ENCODE measurements at regions not wholly inside any gene's neighbourhood (a gene's known extent, or its start where the extent isn't known, plus 50 kb on each side); places are given as distances from the start of the nearest gene placed in this dataset.

DNA sequence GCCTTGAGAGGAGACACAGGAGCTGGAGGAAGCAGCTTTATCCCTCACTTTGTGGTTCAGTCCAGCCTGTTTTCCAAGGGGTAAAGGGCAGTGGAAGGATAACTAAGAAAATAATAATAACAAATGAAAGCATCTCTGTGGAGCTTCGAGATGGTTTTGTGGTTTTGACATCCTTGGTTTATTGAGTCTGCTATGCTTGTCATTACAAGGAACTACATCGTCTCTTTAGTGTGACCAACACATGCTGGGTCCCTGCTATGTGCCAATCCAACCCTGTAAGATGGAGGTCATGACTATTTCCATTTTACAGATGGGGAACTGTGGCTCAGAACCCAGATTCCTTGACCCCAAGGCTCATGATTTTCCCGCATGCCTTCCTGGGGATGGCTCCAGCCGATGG is 124.8 kb downstream of the MRM1 start:
- Mint-ChIP-seq H3K36me3 (ENCODE audit: unreplicated experiment) (peaks cover 4% of the 10 kb centered on the region), H3K4me3 (ENCODE audit: unreplicated experiment) (no peak overlapping the region), H3K4me1 (ENCODE audit: low read depth, unreplicated experiment) (peaks cover 15% of the 10 kb centered on the region), H3K9me3 (ENCODE audit: unreplicated experiment) (no peaks in the 10 kb centered on the region), H3K27me3 (ENCODE audit: unreplicated experiment) (peaks cover 9% of the 10 kb centered on the region), H3K27ac (ENCODE audit: unreplicated experiment) (no peak overlapping the region)
- DNase-seq = no peak
- TF ChIP-seq, protein P1, sequence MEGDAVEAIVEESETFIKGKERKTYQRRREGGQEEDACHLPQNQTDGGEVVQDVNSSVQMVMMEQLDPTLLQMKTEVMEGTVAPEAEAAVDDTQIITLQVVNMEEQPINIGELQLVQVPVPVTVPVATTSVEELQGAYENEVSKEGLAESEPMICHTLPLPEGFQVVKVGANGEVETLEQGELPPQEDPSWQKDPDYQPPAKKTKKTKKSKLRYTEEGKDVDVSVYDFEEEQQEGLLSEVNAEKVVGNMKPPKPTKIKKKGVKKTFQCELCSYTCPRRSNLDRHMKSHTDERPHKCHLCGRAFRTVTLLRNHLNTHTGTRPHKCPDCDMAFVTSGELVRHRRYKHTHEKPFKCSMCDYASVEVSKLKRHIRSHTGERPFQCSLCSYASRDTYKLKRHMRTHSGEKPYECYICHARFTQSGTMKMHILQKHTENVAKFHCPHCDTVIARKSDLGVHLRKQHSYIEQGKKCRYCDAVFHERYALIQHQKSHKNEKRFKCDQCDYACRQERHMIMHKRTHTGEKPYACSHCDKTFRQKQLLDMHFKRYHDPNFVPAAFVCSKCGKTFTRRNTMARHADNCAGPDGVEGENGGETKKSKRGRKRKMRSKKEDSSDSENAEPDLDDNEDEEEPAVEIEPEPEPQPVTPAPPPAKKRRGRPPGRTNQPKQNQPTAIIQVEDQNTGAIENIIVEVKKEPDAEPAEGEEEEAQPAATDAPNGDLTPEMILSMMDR (IDR thresholded peaks at IDR 0.05; ENCODE audit: partially characterized antibody, unreplicated experiment) = no peak

DNA sequence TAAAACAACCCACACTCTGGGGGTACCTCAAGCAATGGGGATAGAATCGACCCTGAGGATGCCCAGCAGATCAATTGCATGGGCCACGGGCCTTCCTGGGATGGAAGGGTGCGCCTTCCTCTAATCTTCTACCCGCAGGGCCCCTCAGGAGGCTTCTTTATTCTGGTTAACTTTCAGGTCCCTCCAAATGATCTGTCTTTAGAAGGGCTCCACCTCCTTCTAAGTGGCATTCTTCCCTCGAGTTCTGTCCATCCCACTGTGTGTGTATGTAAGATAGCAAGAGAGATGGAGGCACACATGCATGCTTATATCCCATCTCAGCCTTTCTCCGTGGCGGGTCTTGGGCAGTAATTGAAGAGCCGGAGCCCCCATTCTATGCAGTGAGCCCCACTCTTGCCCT is 125.7 kb downstream of the MRM1 start:
- TF ChIP-seq, protein P1 (IDR thresholded peaks at IDR 0.05; ENCODE audit: partially characterized antibody, unreplicated experiment) = no peak
- H3K4me3 Mint-ChIP-seq (ENCODE audit: unreplicated experiment) = no peak overlapping the region
- peaks cover 9% of the 10 kb centered on the region for H3K4me1 Mint-ChIP-seq (ENCODE audit: low read depth, unreplicated experiment)
- H3K36me3 Mint-ChIP-seq (ENCODE audit: unreplicated experiment) = peaks cover 4% of the 10 kb centered on the region
- DNase-seq = no peak
- H3K27ac Mint-ChIP-seq (ENCODE audit: unreplicated experiment) = no peak overlapping the region
- peaks cover 9% of the 10 kb centered on the region for H3K27me3 Mint-ChIP-seq (ENCODE audit: unreplicated experiment)
- no peaks in the 10 kb centered on the region for H3K9me3 Mint-ChIP-seq (ENCODE audit: unreplicated experiment)

DNA sequence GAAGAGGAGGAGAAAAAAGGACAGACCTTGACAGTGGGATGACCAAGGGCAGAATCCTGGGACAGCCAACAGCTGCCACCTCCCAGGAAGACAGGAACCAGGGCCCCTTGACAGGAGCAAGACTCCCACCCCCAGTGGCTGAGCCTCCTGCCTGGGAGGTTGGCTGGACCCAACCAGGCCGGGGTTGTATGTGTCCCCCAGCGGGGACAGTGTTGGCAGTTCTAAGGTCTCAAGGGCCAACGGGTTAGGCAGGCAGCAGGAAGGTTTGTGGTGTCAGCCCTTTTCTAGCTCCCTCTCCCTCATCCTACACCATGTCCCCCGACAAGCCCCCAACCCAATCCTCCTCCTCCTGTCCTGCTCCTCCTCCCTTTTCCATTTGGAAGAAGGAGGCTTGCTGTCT is 126.2 kb downstream of the MRM1 start:
- Mint-ChIP-seq H3K27me3 (ENCODE audit: unreplicated experiment) (peaks cover 10% of the 10 kb centered on the region), H3K36me3 (ENCODE audit: unreplicated experiment) (peaks cover 4% of the 10 kb centered on the region), H3K9me3 (ENCODE audit: unreplicated experiment) (no peaks in the 10 kb centered on the region), H3K4me1 (ENCODE audit: low read depth, unreplicated experiment) (peaks cover 9% of the 10 kb centered on the region), H3K27ac (ENCODE audit: unreplicated experiment) (no peak overlapping the region), H3K4me3 (ENCODE audit: unreplicated experiment) (no peak overlapping the region)
- TF ChIP-seq, protein P1 (IDR thresholded peaks at IDR 0.05; ENCODE audit: partially characterized antibody, unreplicated experiment) = no peak
- DNase-seq = no peak

DNA sequence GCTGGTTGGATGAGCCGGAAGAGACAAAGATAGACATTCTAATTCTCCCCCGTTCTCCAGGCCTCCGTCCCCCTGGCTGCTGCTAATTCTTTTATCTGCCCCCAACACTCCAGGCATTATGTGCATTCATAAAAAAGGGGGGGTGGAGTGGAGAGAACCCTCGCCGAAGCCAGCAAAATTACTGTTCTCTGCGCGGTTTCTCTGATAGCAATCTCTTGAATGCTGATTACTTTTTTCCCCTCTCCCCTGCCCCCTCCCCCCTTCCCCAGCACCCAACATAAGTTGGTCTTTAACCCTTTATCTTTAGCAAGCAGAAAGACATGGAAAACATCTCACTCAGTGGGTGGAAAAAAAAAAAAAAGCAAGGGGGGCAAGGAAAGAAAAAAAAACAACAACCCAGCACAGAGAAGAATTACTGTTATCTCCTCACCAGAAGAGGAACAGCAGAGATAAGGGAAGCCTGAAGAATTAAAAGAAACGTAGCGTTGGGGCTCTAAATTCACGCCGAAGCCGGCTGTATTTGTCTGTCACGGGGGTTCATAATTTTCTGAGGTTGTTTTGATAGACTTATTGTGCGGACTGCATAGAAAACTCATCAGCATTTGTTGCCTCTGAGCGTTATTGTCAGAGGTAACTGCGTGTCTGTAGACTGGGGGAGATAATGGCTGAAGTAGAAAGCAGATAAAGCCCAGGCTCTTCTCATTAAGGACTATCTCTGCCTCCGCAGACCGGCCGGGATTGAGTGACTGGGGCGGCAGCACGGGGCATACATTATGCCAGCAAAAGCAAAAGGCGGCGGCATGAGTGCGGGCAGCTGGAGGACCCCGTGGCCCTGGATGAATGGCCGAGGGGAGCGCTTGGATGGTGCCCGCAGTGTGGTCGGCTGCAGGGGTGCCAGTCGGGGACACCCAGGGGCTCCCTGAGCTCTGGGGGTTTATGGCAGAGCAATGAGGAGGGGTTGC is 126.9 kb downstream of the MRM1 start:
- H3K4me1 Mint-ChIP-seq (ENCODE audit: low read depth, unreplicated experiment) = peaks cover 9% of the 10 kb centered on the region
- no peak overlapping the region for H3K27ac Mint-ChIP-seq (ENCODE audit: unreplicated experiment)
- H3K36me3 Mint-ChIP-seq (ENCODE audit: unreplicated experiment) = peaks cover 4% of the 10 kb centered on the region
- peak overlapping the region; percentile 16 for H3K4me3 Mint-ChIP-seq (ENCODE audit: unreplicated experiment)
- H3K27me3 Mint-ChIP-seq (ENCODE audit: unreplicated experiment) = peaks cover 10% of the 10 kb centered on the region
- no peaks in the 10 kb centered on the region for H3K9me3 Mint-ChIP-seq (ENCODE audit: unreplicated experiment)
- TF ChIP-seq, protein P1 (IDR thresholded peaks at IDR 0.05; ENCODE audit: partially characterized antibody, unreplicated experiment) = no peak
- DNase-seq = no peak

Data from glutamatergic neuron (in vitro differentiated cells).